NCI-H1417 (cell line): ENCODE measurements at regions not wholly inside any gene's neighbourhood (a gene's known extent, or its start where the extent isn't known, plus 50 kb on each side); places are given as distances from the start of the nearest gene placed in this dataset.
"Not testable (repeated sequence)": the region's sequence is repeated elsewhere in the genome, so short reads cannot be mapped to it uniquely, and the experiment has no call there.

ENCODE experiments used
- DNase-seq, 3 experiments: peaks; one replicate each; lab custom pipeline; 2025; lab: John Stamatoyannopoulos, UW

DNA sequence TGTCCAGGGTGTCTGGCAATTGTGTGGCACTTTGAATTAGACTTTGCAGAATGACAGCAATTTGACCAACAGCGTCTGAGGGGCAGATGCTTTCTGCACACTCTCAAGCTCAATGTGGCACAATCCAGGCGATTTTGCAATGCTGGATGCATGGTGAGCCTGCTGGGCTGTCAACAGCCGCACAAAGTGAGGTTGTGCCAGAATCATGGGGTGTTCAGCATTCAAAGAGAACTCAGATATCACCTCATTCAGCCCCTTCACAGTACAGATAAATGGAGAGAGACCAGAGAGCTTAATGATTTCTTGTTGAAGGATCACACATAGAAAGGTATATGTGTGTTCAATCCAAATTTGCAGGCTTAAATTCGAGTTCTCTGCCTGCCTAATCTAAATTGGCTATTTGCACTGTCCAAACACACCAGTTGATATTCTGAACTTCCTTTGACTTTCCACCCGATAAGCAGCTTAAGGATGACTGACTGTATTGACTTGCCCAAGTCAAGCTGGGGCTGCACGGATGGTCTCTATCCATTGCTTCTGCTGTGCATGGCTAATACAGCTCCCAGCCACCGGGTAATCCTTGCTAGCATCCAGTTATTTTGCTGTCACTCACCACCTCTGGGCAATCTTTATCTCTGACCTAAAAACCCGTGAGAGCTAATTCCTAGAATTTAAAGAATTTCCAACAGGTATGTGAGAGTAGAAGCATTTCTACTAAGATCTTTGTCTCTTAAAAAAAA, 157.9 kb upstream of the TAS2R1 start:
- DNase-seq: no peak

DNA sequence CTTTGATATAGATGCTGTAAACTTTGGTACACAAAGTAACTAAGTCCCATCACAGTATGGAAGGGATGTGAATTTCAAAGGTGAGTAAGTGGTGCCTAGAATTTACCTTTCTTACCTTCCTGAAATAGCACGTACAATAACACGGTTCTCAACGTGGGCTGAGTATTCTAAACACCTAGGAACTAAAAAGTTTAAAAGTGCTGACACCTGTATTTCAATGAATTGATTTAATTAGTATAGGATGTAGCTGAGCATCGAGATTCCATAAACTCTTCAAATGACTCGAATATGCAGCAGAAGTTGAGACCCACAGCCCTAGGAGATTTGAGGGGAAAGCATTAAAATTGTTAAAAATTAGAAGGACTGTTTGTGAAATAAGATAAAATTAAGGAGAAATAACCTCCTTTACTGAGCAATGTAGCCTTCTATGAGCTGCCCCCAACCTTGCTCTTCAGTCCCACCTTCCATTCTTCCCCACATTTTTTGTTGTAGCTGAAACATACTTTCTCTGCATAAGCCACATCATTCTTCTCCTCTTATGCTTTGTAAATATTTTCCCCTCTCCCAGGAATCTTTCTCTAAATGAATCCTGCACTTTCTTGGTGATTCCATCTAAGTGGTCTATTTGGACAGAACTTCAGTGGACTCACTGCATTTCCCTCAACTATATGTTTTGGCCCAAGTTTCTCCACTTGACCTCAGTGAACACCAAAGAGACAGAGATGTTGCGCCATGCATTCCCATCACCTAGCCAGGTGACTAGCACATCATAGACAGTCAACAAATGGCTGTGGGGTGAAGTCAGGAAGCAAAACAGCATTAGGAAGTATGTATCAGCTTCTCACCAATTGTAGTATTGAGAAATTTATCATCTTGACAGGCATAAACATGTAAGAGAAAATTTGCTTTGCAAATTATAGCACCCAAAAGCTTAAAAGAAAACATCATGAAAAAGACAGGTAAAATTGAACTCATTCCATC, 156.5 kb upstream of the TAS2R1 start:
- no peak for DNase-seq

DNA sequence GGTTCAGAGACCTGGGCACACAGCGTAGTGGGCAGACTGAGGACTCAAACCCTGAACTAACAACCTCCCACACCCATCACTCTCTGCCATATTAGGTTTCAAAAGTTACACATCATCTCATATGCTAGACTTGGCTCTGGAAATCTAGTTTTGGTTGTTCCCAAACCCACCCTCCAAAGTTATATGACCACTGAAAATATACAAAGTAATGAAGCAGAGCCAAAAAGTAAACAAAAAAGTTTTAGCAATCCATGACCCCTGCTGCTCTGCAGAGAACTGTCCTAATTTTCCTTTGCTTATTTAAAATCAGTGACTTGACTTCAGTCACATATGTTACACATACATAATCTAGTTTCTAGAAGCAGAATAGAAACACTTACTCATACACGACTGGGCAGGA, 155.6 kb upstream of the TAS2R1 start:
- DNase-seq: no peak

DNA sequence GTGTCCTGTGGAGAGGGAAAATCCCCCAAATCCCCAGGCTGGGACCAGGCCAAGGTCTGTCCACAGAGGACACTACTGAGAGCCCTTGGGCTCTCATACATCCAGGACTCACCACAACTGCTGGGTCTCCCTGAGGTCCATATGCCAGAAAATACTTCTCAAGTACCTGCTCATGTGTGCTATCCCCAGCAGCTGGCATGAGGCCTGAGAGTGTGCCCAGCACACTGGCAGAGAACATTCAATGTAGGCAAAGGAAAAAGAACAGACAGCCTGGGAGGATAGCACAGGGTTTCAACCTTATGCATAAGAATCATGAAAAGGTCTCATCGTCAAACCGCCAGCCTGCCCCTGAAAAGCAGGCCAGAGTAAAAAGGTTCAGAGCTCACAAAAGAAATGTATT, 154.1 kb upstream of the TAS2R1 start:
- DNase-seq: no peak

DNA sequence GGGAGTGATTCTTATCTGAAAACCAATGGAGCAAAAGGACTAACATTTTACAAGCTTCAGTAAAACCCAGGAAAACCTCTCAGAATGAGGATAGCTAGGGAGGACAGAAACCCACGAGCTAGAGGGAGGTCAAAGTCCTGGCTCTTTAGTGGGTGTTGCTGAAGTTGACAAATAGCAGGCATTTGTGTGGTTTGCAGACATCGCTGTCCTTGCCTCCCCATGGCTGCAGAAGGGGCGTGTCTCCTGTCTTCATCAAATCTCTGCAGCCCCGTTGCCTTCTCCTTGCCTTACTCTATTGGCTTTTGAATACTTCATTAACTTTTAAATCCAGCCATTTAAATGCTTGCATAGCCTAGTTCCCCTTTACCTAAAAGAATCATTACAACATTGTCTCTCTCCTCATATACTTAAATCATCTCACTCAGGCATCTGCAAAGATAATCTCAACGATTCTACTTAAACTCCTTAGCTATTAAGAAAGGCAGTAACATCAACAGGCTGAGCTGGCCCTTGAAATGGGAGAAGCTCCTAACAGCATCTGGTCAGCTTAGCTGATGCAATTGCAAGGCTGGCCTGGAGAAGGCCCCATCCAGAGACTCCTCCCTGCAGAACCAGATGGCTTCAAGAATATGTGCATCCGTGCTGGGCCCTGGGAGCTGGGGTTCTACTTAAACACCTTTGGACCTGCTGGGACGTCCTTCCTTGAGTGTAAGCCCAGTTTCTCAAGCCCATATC, 152.8 kb upstream of the TAS2R1 start:
- no peak for DNase-seq

DNA sequence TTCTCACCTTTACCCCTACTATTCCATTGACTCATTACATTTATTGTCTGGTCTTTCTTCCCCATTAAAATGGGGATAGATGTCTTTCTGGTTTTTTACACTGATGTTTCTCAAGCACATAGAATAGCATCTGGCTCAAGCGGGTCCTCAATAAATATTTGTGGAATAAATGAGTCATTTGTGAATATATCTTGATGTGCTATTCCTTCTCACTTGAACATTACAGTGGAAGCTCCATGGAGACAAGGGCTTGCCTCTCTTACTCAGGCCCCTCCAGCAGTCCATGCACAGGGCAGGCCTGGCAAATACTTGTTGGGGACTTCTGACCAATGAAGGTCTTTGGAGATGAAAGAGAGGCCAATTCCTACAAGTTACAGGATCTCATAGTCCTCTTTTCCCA, 151.7 kb upstream of the TAS2R1 start:
- DNase-seq: no peak

DNA sequence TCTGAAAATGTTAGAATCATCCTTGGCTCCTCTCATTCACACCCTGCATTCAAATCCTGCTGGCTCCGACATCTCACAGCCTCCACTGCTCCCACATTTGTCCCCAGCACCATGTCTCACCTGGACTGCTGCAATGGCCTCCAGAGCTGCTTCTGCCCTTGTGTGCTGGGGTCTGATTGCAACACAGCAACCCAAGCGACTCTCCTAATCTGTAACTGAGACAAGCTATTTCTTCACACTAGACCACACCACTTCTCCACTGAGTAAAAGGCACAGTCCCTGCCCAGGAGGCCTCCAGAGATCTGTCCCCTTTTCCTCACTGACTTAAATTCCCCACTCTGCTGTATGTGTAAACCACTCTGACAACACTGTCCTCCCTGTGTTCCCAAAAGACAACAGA, 151.1 kb upstream of the TAS2R1 start:
- no peak for DNase-seq

DNA sequence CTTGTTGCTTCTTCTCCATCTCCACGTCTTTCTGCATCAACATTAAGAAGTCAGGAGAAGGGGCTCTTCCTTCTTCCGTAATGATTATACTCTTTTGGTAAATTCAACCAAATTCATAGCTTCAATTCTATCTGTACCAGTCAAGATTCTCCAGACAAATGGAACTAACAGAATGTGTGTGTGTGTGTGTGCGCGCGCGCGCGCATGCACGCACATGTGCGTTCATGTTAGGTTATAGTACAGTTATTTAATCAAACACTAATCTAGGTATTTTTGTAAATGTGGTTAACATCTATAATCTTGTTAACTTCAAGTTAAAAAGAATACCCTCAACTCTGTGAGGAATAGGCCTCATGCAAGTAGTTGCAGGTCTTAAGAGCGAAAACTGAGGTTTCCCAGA, 150.3 kb upstream of the TAS2R1 start:
- DNase-seq: no peak

DNA sequence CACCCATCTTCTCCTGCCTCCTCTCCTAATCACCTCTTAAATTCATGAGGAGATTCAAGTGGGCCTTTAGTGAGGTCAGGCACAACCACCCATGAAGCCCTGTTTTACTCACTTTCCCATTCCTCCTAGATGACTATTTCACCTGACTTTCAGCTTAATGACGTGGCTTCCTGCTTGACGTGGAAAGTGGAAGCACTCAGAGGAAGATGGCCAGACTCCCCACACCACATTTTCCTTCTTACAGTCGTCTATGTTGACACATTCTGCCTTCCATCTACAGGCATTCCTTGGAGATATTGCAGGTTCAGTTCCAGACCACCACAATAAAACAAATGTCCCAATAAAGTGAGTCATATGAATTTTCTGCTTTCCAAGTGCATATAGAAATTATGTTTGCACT, 146.4 kb upstream of the TAS2R1 start:
- DNase-seq: no peak

DNA sequence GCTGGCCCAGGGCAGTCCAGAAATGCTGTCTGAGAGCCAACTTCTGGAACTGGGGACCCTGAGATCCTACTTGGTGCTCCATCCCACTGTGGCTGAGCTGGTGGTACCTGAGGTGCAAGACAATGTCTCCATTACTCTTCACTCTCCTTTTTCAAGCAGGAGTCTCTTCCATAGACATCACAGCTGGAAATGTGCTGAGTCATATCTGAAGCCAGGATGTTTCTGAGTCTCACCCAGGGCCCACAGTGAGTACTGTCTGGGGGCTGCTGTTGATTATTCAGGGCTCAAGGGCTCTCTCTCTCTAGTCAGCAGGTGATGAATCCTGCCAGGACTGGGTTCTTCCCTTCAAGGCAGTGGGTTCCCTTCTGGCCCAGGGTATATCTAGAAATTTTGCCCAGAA, 145.2 kb upstream of the TAS2R1 start:
- no peak for DNase-seq

DNA sequence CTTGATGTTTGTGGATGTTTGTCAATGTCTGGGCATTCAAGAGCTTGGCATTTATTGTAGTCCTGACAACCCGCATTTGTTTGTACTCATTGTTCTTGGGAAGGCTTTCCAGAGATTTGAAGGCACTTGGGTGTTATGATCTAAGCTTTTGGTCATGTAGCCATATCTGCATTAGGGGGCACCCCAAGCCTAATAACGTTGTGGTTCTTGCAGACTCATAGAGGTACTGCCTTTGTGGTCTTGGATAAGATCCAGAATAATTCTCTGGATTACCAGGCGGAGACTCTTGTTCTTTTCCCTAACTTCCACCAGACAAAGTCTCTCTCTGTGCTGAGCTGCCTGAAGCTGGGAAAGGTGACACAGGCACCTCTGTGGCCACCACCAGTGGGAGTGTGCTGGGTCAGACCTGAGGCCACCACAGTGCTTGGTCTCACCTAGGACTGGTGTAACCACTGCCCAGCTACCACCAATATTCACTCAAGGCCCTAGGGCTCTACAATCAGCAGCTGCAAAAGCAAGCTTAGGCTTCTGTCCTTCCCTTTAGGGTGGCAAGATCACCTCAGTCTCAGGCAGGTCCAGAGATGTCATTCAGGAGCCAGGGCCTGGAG, 144.4 kb upstream of the TAS2R1 start:
- peak in 1 of 3 experiments; percentile 3 for DNase-seq

DNA sequence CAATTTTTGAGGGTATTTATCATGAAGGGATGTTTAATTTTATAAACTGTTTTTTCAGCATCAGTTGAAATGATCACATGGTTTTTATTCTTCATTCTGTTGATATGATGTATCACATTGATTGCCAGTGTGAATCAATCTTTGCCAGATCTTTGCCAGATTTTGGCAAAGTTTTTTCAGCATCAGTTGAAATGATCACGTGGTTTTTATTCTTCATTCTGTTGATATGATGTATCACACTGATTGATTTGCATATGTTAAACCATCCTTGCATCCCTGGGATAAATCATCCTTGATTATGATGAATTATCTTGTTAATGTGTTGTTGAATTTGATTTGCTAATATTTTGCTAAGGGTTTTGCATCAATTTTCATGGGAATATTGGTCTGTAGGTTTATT, 140.9 kb upstream of the TAS2R1 start:
- DNase-seq: no peak

DNA sequence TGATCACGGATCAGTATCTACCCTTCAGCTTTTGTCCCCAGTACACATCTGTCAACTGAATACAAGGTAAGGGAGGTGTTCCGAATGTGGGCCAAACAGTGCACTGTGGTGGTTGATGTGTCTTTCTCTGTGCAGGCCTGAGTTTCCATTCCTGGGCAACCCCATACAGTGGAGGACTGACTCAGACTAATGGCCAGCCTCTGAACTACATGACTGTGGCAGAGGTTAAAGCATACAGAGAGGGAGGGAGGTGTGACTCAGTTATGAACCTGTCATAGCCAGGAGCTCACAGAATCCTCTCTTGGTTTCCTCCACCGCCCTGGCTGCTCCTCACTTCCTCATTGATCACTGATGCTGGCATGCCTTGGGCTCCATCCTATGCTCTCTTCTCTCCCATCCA, 136.4 kb upstream of the TAS2R1 start:
- DNase-seq: no peak

DNA sequence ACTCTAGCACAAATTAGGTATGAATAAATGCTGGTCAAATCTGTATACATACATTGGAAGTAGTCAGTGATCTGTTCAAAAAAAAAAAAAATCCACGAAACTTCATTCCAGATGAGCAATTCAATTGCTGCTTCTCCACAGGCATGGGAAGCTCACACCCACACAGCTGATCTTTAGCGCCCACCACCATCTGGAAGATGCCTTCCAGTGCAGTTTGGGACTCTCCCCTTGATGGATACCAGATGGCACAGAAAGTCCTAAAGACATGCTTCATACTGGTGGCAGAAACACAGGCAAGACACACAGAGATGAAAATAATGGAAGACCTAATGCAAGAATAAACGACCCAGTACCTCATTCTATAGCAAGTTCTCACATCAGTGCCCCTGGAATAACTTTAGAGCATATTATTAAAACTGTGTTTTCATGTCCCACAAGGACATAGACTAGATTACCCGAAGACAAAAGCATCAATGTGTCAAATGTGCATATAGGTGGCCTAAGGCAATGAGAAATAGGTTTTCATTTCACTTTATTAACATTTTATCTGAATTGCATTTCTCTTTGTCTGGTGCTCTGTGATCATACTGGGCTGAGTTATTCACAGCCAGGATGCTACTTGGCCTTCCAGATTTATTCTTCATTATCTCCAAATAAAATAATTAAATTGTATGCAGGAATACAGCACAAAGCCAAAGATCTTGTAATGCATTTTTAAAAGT, 135.4 kb upstream of the TAS2R1 start:
- DNase-seq: no peak

DNA sequence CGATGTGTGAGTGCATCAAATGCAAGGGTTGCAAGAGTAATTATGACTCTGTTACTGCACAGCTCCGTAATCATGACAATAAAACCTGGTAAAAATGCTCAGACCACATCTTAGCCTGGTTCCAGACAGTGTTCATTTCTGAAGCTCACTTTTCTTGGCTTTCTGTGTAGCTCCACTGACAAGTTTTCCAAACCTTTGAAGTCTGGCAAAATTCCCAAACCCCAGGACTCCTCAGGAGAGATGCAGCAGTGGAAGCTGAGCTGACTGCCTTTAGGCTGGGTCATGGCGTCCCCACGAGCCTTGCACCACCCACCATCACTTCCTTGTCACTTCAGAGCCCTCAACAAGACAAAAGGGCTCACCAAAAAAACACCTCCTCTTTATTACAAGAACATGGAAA, 131.6 kb upstream of the TAS2R1 start:
- DNase-seq: no peak

DNA sequence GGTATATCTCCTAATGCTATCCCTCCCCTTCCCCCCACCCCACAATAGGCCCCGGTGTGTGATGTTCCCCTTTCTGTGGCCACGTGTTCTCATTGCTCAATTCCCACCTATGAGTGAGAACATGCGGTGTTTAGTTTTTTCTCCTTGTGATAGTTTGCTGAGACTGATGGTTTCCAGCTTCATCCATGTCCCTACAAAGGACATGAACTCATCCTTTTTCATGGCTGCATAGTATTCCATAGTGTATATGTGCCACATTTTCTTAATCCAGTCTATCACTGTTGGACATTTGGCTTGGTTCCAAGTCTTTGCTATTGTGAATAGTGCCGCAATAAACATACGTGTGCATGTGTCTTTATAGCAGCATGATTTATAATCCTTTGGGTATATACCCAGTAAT, 122.5 kb upstream of the TAS2R1 start:
- DNase-seq: not testable (repeated sequence)

DNA sequence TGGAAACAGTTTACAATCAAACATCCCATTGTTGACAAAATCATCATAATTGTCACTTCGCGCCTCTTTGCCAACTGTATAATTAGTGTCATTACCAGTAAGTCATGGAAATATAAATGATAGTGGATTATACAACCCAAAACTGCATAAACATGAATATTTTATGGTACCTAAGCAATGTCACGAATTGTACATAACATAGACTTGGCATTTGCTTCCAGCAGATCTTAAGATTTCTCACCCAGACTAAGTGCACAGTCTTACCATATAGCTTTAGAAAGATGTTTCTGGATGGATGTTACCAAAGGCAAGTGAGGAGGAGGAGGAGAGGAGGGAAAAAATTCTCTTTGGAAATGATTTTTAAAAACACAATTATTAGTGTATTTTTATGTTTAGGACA, 113.4 kb upstream of the TAS2R1 start:
- no peak for DNase-seq

DNA sequence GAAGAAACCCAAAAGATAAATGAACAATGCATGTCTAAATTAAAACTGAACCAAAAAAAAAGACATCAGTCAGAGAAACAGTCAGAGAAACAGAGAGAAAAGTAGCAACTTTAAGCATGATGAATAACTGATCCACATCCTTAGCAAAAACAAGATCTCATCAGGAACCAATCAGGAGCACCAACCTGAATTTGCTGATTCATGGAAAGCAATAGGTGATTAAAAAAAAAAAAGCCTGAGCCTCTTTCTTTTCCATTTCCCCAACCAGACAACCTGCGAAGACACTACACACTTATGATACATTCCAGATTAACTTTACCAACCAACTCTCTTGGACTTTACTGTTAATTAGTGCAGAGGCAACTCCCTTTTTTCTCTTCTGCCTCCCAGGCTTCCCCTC, 112.7 kb upstream of the TAS2R1 start:
- no peak for DNase-seq

DNA sequence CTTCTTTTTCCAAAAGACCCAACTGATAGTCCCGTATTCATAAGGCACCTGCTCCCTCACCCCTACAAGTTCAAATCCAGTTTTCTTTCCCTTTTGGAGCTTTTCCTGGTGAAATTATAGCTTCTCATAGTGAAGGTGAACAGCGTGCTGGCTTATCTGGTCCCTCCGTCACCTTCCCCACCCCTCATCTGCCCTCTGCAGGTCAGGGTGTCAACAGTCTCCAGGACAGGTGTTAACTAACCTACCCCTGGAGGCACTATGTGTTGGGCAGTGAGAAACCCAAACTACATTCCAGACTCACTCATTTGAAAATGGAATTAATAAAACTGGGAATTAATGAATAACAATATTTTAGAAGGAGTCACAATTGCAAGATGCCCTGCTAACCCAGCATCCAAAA, 109.0 kb upstream of the TAS2R1 start:
- DNase-seq: no peak

DNA sequence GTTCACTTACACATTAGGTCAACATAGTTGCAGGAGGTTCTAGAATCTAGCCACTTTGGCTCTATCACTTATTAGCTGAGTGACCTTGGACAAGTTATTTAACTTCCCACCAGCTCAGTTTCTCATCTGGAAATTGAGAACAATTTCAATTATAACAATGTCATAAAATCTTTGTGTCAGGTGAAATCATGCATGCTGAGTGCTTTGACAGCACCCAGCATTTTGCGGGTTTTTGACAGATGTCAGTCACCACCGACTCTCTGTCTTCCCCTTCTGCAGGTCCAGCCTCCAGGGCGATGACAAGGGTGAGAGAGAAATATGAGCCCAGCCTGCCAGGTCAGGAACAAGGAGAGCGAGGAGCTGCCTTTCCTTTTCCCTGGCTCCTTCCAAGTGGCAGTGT, 107.1 kb upstream of the TAS2R1 start:
- DNase-seq: no peak

DNA sequence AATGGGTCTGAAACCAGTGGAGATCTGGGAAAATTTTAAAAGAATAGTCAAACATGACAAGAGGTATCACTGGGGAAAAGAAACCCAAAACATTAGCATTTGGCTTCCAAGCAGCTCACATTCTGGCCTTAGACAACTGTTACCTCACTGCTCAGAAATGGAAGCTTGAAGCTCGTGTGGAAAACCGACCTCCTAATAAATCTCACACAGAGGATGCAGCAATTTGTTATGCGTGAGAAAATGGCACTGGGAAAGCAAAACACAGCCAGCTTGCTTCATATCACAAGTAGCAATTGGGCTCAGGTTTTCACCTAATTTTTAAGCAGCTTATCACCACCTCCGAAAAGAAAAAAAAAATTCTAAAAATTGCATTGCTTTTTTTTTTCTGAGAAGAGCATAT, 103.3 kb upstream of the TAS2R1 start:
- no peak for DNase-seq

DNA sequence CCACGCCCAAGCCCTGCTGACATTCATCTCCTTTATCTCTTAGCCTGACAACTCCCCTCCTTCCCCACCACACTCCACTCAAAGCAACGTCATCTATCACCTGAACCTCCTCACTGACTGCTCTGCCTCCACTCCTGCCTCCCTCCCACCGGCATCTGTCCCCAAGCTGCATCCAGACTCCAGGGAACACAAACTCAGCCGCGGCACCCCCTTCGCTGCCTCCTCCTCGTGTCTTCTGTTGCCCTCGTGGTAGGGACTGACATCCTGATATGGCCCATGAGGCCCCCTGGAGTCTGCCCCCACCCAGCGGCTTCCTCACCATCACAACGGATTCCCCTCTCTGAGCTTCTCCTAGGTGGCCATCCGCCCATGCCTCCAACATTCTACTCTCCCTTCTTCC, 101.0 kb upstream of the TAS2R1 start:
- DNase-seq: no peak
